ENCODE measurements at regions not wholly inside any gene's neighbourhood (a gene's known extent, or its start where the extent isn't known, plus 50 kb on each side); places are given as distances from the start of the nearest gene placed in this dataset.
"Not testable (repeated sequence)": the region's sequence is repeated elsewhere in the genome, so short reads cannot be mapped to it uniquely, and the experiment has no call there.

GRCh38 chr1:104463126-104463697 is 713.5 kb downstream of the AMY1C start:
- DNase-seq (ENCODE audit: low spot score) = no peak

GRCh38 chr1:104466068-104466467 is 716.4 kb downstream of the AMY1C start:
- no peak for DNase-seq (ENCODE audit: low spot score)

- DNase-seq (ENCODE audit: low spot score) = no peak
Observed at GRCh38 chr1:104467590-104467989, 717.9 kb downstream of the AMY1C start.

DNA sequence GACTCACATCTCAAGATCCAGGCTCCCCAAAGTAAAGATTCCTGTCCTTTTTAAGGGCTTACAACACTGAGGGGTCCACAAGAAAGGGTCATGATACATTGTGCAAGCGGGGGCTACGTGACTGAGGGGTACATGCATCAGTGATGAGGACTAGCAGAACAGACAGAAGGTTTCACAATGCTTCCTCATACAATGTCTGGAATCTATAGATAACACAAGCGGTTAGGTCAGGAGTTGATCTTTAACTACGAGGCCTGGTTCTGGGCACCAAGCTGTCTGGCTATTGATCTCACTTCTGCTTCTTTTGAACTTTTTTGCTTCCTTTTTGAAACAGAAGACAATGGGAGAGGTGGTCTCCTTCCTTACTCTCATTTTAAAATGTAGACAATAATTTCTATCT is 718.6 kb downstream of the AMY1C start:
- DNase-seq (ENCODE audit: low spot score) = no peak

DNA sequence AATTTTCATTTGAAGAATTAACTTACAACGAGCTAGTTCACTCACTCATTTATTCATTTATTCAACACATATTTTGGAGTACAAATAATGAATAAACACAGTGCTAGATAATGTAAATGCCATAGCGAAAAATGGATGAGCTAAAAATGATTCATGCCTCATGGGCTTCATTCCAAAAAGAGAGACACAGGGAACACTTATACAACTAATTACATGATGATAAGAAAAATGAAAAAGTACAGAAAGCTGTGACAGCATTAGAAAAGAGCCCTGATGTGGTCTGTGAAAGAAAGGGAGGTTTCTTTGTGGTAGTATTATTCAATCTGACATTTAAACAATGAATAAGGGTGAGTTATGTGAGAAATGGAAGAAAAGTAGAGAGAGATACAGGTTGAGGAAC is 726.4 kb downstream of the AMY1C start:
- no peak for DNase-seq (ENCODE audit: low spot score)

- no peak for DNase-seq (ENCODE audit: low spot score)
Observed at GRCh38 chr1:104488296-104489015, 738.8 kb downstream of the AMY1C start.

DNA sequence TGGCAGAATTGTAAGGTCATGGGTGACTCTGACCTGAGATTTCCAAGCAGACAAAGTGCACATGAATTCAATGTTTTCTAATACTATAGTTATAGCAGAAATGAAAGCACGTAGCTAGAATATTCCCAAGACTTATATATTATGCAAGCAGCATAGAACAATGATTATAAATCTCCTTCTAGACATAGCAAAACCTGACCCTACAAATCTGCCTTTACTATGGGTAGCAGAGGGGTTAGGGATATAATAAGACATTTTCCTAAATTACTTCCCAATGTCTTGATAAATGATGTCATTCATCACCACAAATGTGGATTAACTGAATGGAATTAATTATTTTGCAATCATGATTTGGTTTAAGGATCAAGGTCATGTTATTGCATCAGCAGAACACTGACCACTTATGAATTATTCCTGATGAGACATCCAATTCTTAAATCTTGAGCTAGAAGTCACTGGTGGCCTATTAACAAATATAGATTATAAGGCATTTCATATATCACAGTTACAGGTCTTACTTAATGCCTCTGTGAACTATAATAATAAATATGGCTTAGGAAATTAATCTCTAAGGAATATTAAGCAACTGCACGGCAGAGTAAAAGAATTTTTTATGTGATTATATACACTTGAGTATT is 776.6 kb downstream of the AMY1C start:
- DNase-seq (ENCODE audit: low spot score) = no peak

GRCh38 chr1:104531990-104532389 is 782.3 kb downstream of the AMY1C start:
- DNase-seq (ENCODE audit: low spot score) = no peak

GRCh38 chr1:104574620-104575019 is 824.9 kb downstream of the AMY1C start:
- DNase-seq (ENCODE audit: low spot score) = no peak

- DNase-seq (ENCODE audit: low spot score) = no peak
Observed at GRCh38 chr1:104592926-104593325, 843.2 kb downstream of the AMY1C start.

DNA sequence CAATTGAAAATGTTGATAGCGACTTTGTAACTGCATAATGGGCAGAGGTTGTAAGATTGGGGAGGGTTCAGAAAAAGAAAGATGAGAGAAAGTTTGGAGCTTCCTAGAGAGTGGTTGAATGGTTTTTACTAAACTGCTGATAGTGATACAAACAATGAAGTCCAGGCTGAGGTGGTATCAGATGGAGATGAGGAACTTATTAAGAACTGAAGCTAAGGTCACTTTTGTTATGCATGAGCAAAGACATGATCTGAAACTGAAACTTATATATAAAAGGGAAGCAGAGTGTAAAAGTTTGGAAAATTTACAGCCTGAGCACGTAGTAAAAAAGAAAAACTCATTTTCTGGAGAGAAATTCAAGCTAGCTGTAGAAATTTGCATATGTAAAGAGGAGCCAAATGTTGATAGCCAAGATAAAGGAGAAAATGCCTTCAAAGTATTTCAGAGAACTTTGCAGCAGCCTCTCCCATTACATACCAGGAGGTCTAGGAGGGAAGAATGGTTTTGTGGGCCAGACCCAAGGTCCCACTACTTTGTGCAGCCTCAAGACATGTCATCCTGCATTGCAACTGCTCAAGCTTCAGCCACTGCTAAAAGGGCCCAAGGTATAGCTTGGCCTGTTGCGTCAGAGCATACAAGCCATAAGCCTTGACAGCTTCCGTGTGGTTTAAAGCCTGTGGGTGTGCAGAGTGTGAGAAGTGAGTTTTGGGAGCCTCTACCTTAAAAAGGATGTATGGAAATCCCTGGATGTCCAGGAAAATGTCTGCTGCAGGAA is 843.9 kb downstream of the AMY1C start:
- no peak for DNase-seq (ENCODE audit: low spot score)

DNA sequence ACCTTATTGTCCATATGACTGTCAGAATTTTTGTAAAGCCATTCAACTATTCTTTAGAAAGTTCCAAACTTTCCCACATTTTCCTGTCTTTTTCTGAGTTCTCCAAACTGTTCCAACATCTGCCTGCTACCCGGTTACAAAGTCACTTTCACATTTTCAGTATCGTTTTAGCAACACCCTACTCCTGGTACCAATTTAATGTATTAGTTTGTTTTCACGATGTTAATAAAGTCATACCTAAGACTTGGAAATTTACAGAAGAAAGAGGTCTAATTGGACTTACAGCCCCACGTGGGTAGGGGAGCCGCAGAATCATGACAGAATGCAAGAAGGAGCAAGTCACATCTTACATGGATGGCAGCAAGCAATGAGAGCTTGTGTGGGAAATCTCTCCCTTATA is 867.8 kb downstream of the AMY1C start:
- no peak for DNase-seq (ENCODE audit: low spot score)

DNA sequence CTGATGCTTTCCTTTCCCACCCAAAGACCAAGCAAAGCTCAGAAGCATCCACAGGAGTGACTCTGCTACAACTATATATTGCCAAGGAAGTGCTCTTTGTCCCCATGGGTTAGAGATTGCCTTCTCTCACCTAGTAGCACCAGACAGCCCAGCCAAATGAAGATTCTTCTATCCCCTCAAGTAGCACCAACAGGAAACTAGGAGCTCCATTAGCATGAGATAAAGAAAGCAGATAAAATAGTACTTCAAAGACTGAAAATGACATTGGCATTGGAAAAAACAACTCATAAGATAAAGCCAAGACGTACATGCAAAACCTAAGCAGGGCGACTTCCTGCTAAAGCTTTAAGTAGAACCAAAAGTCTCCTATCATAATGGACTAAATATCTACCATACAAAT is 871.5 kb downstream of the AMY1C start:
- no peak for DNase-seq (ENCODE audit: low spot score)

- no peak for DNase-seq (ENCODE audit: low spot score)
Observed at GRCh38 chr1:104624538-104624937, 874.8 kb downstream of the AMY1C start.

GRCh38 chr1:104629589-104629988 is 879.9 kb downstream of the AMY1C start:
- DNase-seq (ENCODE audit: low spot score) = no peak

- DNase-seq (ENCODE audit: low spot score) = no peak
Observed at GRCh38 chr1:104630567-104631149, 881.0 kb downstream of the AMY1C start.

DNA sequence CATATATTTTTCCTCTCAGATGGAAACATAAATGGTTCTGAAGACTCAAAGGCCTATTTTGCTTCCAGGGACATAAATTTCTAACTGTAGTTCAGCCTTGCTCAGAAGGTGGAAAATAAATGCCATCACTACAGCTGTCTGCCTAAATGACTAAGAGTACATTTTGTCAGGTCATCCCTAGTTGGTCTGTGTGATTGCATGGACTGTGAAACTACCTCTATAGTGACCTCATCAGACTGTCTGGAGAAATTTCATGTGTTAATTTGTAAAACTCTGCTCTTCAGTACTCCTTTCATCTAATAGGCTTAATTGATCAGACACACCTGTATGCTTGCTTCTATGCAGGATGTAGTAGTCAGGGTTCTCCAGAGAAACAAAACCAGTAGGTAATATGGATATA is 886.9 kb downstream of the AMY1C start:
- no peak for DNase-seq (ENCODE audit: low spot score)

GRCh38 chr1:104646233-104646632 is 896.5 kb downstream of the AMY1C start:
- no peak for DNase-seq (ENCODE audit: low spot score)

DNA sequence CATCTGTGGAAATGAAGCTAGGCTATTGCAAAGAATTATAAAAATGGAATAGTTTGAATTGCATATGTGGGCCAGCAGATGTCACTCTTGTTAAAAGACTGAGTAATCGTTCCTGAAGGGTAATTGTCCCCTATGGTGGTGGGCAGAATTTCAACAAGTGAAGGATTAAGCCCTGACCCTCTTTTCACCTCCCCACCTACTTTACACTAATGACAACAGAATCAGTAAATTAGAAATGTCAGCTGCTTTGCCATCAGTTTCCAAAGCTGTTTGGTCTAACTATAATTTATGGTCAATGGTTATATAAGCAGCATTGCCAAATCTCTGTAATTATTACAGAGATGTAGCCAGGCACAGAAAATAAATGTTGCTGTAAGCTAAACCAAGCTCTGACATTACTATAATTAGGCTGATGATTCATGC is 898.6 kb downstream of the AMY1C start:
- no peak for DNase-seq (ENCODE audit: low spot score)

- not testable (repeated sequence) for DNase-seq (ENCODE audit: low spot score)
Observed at GRCh38 chr1:104664374-104664773, 914.7 kb downstream of the AMY1C start.

GRCh38 chr1:104665300-104665699 is 915.6 kb downstream of the AMY1C start:
- DNase-seq (ENCODE audit: low spot score) = no peak

DNA sequence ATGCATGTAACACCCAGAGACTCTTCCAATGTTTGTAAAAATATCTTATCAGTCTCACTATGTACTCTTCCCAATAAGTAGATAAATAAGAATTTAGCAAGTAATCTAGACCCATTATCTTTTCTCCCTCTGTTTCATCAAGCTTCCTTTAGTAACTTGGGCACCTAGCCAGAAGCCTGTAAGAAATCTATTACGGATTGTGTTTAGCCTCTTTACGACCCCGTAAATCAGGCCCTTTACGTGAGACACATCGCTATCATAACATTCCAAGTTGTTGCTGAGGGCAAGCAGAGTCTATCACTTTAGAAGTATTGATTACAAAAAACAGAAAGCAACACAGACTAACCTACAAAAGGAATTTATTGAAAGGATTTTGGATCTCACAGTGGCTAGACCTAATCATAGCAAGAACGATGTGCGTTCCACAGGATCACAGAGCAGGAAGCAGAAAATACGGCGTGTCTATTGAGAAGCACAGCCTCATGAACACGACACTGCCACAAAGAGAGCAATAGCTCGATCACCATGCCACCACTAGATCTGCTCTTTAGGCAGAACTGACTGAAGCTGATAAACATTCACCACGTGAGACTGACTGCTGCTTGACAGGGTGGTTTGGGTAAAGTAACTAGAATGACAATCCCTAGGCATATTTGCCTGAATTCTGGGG is 922.1 kb downstream of the AMY1C start:
- DNase-seq (ENCODE audit: low spot score) = no peak

Measured in AG08395 (cell line).